ENCODE measurements at regions not wholly inside any gene's neighbourhood (a gene's known extent, or its start where the extent isn't known, plus 50 kb on each side); places are given as distances from the start of the nearest gene placed in this dataset.

GRCh38 chr17:13385481-13385911 lies 216.2 kb downstream of the HS3ST3A1 start:
- no peaks in the 10 kb centered on the region for H3K27me3 ChIP-seq (replicated peaks in 1 of 4; ENCODE audit: control extremely low read depth in 1 of 4, control insufficient read depth in 3 of 4, insufficient read depth in 4 of 4, low read length in 3 of 4)
- no peak overlapping the region for H3K4me3 ChIP-seq (ENCODE audit: control extremely low read depth in 1 of 5, extremely low read depth in 1 of 5, insufficient read depth in 1 of 5, low read depth in 2 of 5, low read length in 4 of 5)
- H3K27me3 Mint-ChIP-seq, result no peaks in the 10 kb centered on the region
- no peaks in the 10 kb centered on the region for H3K36me3 ChIP-seq (replicated peaks in 1 of 2; ENCODE audit: control extremely low read depth in 1 of 2, control insufficient read depth in 1 of 2, extremely low read depth in 1 of 2, insufficient read depth in 2 of 2, low read length in 1 of 2)
- intact Hi-C loops (cut with micrococcal nuclease), result no loop called here
- DNase-seq, result no peak
- H3K79me2 ChIP-seq (ENCODE audit: control insufficient read depth, insufficient read depth, low read length), result no peaks in the 10 kb centered on the region
- ChIA-PET CTCF (no interaction called here), POLR2A (no interaction called here)
- no peak overlapping the region for H3K27ac ChIP-seq (ENCODE audit: low read length in 2 of 2)
- peaks cover 0 to 4% (median 0%) of the 10 kb centered on the region in 3 donors for H3K9me3 ChIP-seq (ENCODE audit: control extremely low read depth in 1 of 3, control insufficient read depth in 2 of 3, insufficient read depth in 1 of 3, low read length in 2 of 3)
- H3K4me2 ChIP-seq (replicated peaks; ENCODE audit: low read depth, low read length, poor library complexity, severe bottlenecking), result no peak overlapping the region
- no peaks in the 10 kb centered on the region for H4K20me1 ChIP-seq (ENCODE audit: control insufficient read depth, insufficient read depth, low read length, poor library complexity, severe bottlenecking)
- no peak for ATAC-seq (ENCODE audit: low read depth)
- no peaks in the 10 kb centered on the region for H3K9me3 Mint-ChIP-seq (ENCODE audit: insufficient read depth)
- no peaks in the 10 kb centered on the region for H3K4me1 Mint-ChIP-seq
- H2AFZ ChIP-seq (ENCODE audit: insufficient read depth, low read depth, low read length, poor library complexity, severe bottlenecking), result no peak overlapping the region
- no peak overlapping the region for H3K9ac ChIP-seq (ENCODE audit: low read length)
- no peak overlapping the region for H3K4me3 Mint-ChIP-seq
- no peaks in the 10 kb centered on the region for H3K4me1 ChIP-seq (ENCODE audit: control insufficient read depth in 2 of 2, insufficient read depth in 2 of 2, low read length in 2 of 2)
- H3K27ac Mint-ChIP-seq, result no peak overlapping the region
- TF ChIP-seq, protein P1, sequence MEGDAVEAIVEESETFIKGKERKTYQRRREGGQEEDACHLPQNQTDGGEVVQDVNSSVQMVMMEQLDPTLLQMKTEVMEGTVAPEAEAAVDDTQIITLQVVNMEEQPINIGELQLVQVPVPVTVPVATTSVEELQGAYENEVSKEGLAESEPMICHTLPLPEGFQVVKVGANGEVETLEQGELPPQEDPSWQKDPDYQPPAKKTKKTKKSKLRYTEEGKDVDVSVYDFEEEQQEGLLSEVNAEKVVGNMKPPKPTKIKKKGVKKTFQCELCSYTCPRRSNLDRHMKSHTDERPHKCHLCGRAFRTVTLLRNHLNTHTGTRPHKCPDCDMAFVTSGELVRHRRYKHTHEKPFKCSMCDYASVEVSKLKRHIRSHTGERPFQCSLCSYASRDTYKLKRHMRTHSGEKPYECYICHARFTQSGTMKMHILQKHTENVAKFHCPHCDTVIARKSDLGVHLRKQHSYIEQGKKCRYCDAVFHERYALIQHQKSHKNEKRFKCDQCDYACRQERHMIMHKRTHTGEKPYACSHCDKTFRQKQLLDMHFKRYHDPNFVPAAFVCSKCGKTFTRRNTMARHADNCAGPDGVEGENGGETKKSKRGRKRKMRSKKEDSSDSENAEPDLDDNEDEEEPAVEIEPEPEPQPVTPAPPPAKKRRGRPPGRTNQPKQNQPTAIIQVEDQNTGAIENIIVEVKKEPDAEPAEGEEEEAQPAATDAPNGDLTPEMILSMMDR (IDR thresholded peaks at IDR 0.05), result no peak
- no peak for TF ChIP-seq EZH2 (IDR thresholded peaks at IDR 0.05; ENCODE audit: borderline replicate concordance, insufficient read depth, low read depth, low read length, poor library complexity, severe bottlenecking)
- 55% methylated on average over 4 of the region's 5 CpGs for WGBS (ENCODE audit: insufficient coverage)

- Histone ChIP-seq H3K9ac (ENCODE audit: low read length) (no peak overlapping the region), H4K20me1 (ENCODE audit: control insufficient read depth, insufficient read depth, low read length, poor library complexity, severe bottlenecking) (no peaks in the 10 kb centered on the region), H3K4me1 (ENCODE audit: control insufficient read depth in 2 of 2, insufficient read depth in 2 of 2, low read length in 2 of 2) (no peaks in the 10 kb centered on the region), H3K4me3 (ENCODE audit: control extremely low read depth in 1 of 5, extremely low read depth in 1 of 5, insufficient read depth in 1 of 5, low read depth in 2 of 5, low read length in 4 of 5) (no peak overlapping the region), H3K36me3 (replicated peaks in 1 of 2; ENCODE audit: control extremely low read depth in 1 of 2, control insufficient read depth in 1 of 2, extremely low read depth in 1 of 2, insufficient read depth in 2 of 2, low read length in 1 of 2) (no peaks in the 10 kb centered on the region), H3K27ac (ENCODE audit: low read length in 2 of 2) (no peak overlapping the region), H3K27me3 (replicated peaks in 1 of 4; ENCODE audit: control extremely low read depth in 1 of 4, control insufficient read depth in 3 of 4, insufficient read depth in 4 of 4, low read length in 3 of 4) (no peaks in the 10 kb centered on the region), H3K9me3 (ENCODE audit: control extremely low read depth in 1 of 3, control insufficient read depth in 2 of 3, insufficient read depth in 1 of 3, low read length in 2 of 3) (peaks cover 0 to 4% (median 0%) of the 10 kb centered on the region in 3 donors), H2AFZ (ENCODE audit: insufficient read depth, low read depth, low read length, poor library complexity, severe bottlenecking) (no peak overlapping the region), H3K4me2 (replicated peaks; ENCODE audit: low read depth, low read length, poor library complexity, severe bottlenecking) (no peak overlapping the region), H3K79me2 (ENCODE audit: control insufficient read depth, insufficient read depth, low read length) (no peaks in the 10 kb centered on the region)
- ChIA-PET CTCF (no interaction called here), POLR2A (no interaction called here)
- Mint-ChIP-seq H3K4me1 (no peaks in the 10 kb centered on the region), H3K27me3 (no peaks in the 10 kb centered on the region), H3K9me3 (ENCODE audit: insufficient read depth) (no peaks in the 10 kb centered on the region), H3K27ac (no peak overlapping the region), H3K4me3 (no peak overlapping the region)
- ATAC-seq (ENCODE audit: low read depth) (no peak), DNase-seq (no peak)
- TF ChIP-seq, protein P1 (IDR thresholded peaks at IDR 0.05), result no peak
- no peak for TF ChIP-seq EZH2 (IDR thresholded peaks at IDR 0.05; ENCODE audit: borderline replicate concordance, insufficient read depth, low read depth, low read length, poor library complexity, severe bottlenecking)
- no CpG with 5 or more reads among the region's 1 CpG for WGBS (ENCODE audit: insufficient coverage)
- intact Hi-C loops (cut with micrococcal nuclease), result no loop called here
Measured at GRCh38 chr17:13384626-13385025, 217.1 kb downstream of the HS3ST3A1 start.
